Tibial artery (tissue), 4 donors: ENCODE measurements at regions not wholly inside any gene's neighbourhood (a gene's known extent, or its start where the extent isn't known, plus 50 kb on each side); places are given as distances from the start of the nearest gene placed in this dataset.

Experiments
- DNase-seq, 2 donors: peaks; one replicate each; pipeline ENCODE4 v3.0.0-alpha.2; 2019
- H3K27ac ChIP-seq, 2 donors: fragments of 200-600 bp; sonication (generic) in 1 of 2; 1 replicate in 1 of 2; 2 replicates in 1 of 2; pipeline ENCODE4 v1.5.1; 2018 to 2019; ENCODE audit warnings: mild to moderate bottlenecking in 1 of 2
- H3K27me3 ChIP-seq, 2 donors: fragments of 200-600 bp; sonication (generic) in 1 of 2; one replicate each; pipeline versions ENCODE4 v1.5.1 to v1.6.0; 2016 to 2019
- H3K36me3 ChIP-seq, 3 donors: fragments of 200-600 bp; sonication (generic) in 2 of 3; one replicate each; pipeline ENCODE4 v1.5.1; 2016 to 2019; ENCODE audit warnings: mild to moderate bottlenecking in 2 of 3
- H3K4me1 ChIP-seq, 4 donors: fragments of 200-600 bp; sonication (generic) in 2 of 4; 1 replicate in 3 of 4; 2 replicates in 1 of 4; pipeline ENCODE4 v1.5.1; 2016 to 2019
- H3K4me3 ChIP-seq, 2 donors: fragments of 200-600 bp; sonication (generic) in 1 of 2; 1 replicate in 1 of 2; 2 replicates in 1 of 2; pipeline ENCODE4 v1.5.1; 2018 to 2019; ENCODE audit warnings: mild to moderate bottlenecking in 2 of 2
- H3K9me3 ChIP-seq, 3 donors: fragments of 200-600 bp; sonication (generic) in 1 of 3; one replicate each; pipeline ENCODE4 v1.5.1; 2016 to 2019
- CTCF ChIP-seq, 2 experiments: fragments of 200-600 bp in 1 of 2; fragments of 450-650 bp in 1 of 2; IDR thresholded peaks; one replicate each; pipeline ENCODE4 v1.5.1; 2017 to 2019; ENCODE audit warnings: antibody characterized with exemption in 2 of 2, mild to moderate bottlenecking in 1 of 2, moderate library complexity in 1 of 2
- intact Hi-C: fragments of 100-400 bp; cut with DNase I; formaldehyde crosslinking; loops from one replicate; pipeline ENCODE4 v1.15.0; 2023; ENCODE audit warnings: low total_unique reads

DNA sequence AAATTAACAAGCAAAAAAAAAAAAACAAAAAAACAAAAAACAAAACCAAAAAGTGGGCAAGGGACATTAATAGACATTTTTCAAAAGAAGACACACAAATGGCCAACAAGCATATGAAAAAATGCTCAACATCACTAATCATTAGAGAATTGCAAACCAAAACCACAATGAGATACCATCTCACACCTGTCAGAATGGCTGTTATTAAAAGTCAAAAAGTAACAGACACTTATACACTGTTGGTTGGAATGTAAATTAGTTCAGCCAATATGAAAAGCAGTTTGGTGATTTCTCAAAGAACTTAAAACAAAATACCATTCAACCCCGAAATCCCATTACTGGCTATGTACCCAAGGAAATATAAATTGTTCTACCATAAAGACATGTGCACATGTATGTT, 222.4 kb upstream of the CD96 start:
- H3K27me3 ChIP-seq = no peaks in the 10 kb centered on the region
- TF ChIP-seq CTCF (IDR thresholded peaks at IDR 0.05) = no peak
- DNase-seq = no peak
- H3K4me1 ChIP-seq = peaks cover 0 to 18% (median 8%) of the 10 kb centered on the region in 4 donors
- intact Hi-C loops = no loop called here
- H3K27ac ChIP-seq = no peak overlapping the region
- H3K36me3 ChIP-seq = no peaks in the 10 kb centered on the region
- no peak overlapping the region for H3K4me3 ChIP-seq
- no peaks in the 10 kb centered on the region for H3K9me3 ChIP-seq

DNA sequence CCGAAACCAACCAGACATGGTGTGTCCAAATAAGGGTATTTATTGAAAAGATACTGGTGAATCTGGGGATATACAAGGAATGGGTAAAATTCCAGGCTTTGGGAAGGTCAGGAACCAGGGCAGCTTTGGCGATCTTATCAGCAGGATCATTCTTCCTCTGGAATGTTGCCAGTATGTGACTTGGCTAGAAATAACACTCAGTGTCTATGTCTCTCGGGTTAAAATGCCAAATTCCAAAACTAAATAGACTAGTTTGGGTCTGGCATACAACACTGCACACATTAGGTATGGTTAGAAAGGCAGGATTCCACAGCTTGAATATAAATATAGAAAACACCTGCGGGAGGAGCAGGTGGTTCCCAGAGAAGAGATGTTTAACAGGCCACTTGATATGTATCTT, 220.2 kb upstream of the CD96 start:
- Histone ChIP-seq H3K4me1 (no peaks in the 10 kb centered on the region), H3K4me3 (no peak overlapping the region), H3K36me3 (no peaks in the 10 kb centered on the region), H3K27ac (no peak overlapping the region), H3K27me3 (no peaks in the 10 kb centered on the region), H3K9me3 (no peaks in the 10 kb centered on the region)
- DNase-seq = no peak
- intact Hi-C loops = no loop called here
- no peak for TF ChIP-seq CTCF (IDR thresholded peaks at IDR 0.05)

GRCh38 chr3:111323019-111323418, 219.0 kb upstream of the CD96 start:
- no peak overlapping the region for H3K27ac ChIP-seq
- H3K4me3 ChIP-seq = no peak overlapping the region
- H3K9me3 ChIP-seq = no peaks in the 10 kb centered on the region
- H3K36me3 ChIP-seq = no peaks in the 10 kb centered on the region
- TF ChIP-seq CTCF (IDR thresholded peaks at IDR 0.05) = no peak
- DNase-seq = no peak
- no peaks in the 10 kb centered on the region for H3K4me1 ChIP-seq
- intact Hi-C loops = no loop called here
- H3K27me3 ChIP-seq = no peaks in the 10 kb centered on the region

GRCh38 chr3:111324151-111324550, 217.8 kb upstream of the CD96 start:
- no peak for DNase-seq
- H3K27ac ChIP-seq = no peak overlapping the region
- no peaks in the 10 kb centered on the region for H3K9me3 ChIP-seq
- H3K4me1 ChIP-seq = no peaks in the 10 kb centered on the region
- no peaks in the 10 kb centered on the region for H3K36me3 ChIP-seq
- no peak overlapping the region for H3K4me3 ChIP-seq
- no peak for TF ChIP-seq CTCF (IDR thresholded peaks at IDR 0.05)
- intact Hi-C loops = no loop called here
- no peaks in the 10 kb centered on the region for H3K27me3 ChIP-seq

- H3K27me3 ChIP-seq = no peaks in the 10 kb centered on the region
- no peak overlapping the region for H3K4me3 ChIP-seq
- TF ChIP-seq CTCF (IDR thresholded peaks at IDR 0.05) = no peak
- H3K4me1 ChIP-seq = no peaks in the 10 kb centered on the region
- intact Hi-C loops = no loop called here
- H3K36me3 ChIP-seq = no peaks in the 10 kb centered on the region
- H3K9me3 ChIP-seq = no peaks in the 10 kb centered on the region
- DNase-seq = no peak
- no peak overlapping the region for H3K27ac ChIP-seq
Observed at GRCh38 chr3:111324645-111325044, 217.4 kb upstream of the CD96 start.

- no peak for DNase-seq
- H3K27me3 ChIP-seq = no peaks in the 10 kb centered on the region
Observed at GRCh38 chr3:111325160-111325718, 216.8 kb upstream of the CD96 start.

More at GRCh38 chr3:111325160-111325718, 216.8 kb upstream of the CD96 start:
- intact Hi-C loops = no loop called here
- Histone ChIP-seq H3K4me1 (no peaks in the 10 kb centered on the region), H3K27ac (no peak overlapping the region), H3K4me3 (no peak overlapping the region), H3K36me3 (no peaks in the 10 kb centered on the region), H3K9me3 (no peaks in the 10 kb centered on the region)
- TF ChIP-seq CTCF (IDR thresholded peaks at IDR 0.05) = no peak
